ENCODE measurements at regions not wholly inside any gene's neighbourhood (a gene's known extent, or its start where the extent isn't known, plus 50 kb on each side); places are given as distances from the start of the nearest gene placed in this dataset.
"Not testable (repeated sequence)": the region's sequence is repeated elsewhere in the genome, so short reads cannot be mapped to it uniquely, and the experiment has no call there.

GRCh38 chr18:10256276-10256675 lies 198.2 kb upstream of the APCDD1 start:
- intact Hi-C loops (cut with DNase I), result not testable (repeated sequence)

GRCh38 chr18:10258836-10259474 lies 195.5 kb upstream of the APCDD1 start:
- Histone ChIP-seq H3K27me3 (ENCODE audit: control insufficient read depth, insufficient read depth) (no peaks in the 10 kb centered on the region), H3K4me3 (ENCODE audit: low read length) (no peak overlapping the region), H3K4me1 (ENCODE audit: control insufficient read depth, insufficient read depth, low read length) (no peaks in the 10 kb centered on the region), H3K9me3 (ENCODE audit: control insufficient read depth, low read length) (no peaks in the 10 kb centered on the region), H3K27ac (ENCODE audit: low read length) (no peak overlapping the region)
- ATAC-seq (no peak), DNase-seq (no peak)
- intact Hi-C loops (cut with DNase I), result no loop called here
- WGBS, result 50% methylated on average over 5 of the region's 5 CpGs

More at GRCh38 chr18:10256276-10256675, 198.2 kb upstream of the APCDD1 start:
- not testable (repeated sequence) for DNase-seq; H3K9me3 ChIP-seq (ENCODE audit: control insufficient read depth, low read length); ATAC-seq; H3K27ac ChIP-seq (ENCODE audit: low read length); H3K27me3 ChIP-seq (ENCODE audit: control insufficient read depth, insufficient read depth); H3K4me1 ChIP-seq (ENCODE audit: control insufficient read depth, insufficient read depth, low read length); H3K4me3 ChIP-seq (ENCODE audit: low read length)
- 81% methylated on average over 3 of the region's 3 CpGs for WGBS

- intact Hi-C loops (cut with DNase I), result loop anchor here in 1 of 4 donors (10.0 kb wide), 1 partner anchor 55 kb away; no protein-coding TSS in a partner anchor
- Histone ChIP-seq H3K9me3 (ENCODE audit: control insufficient read depth, low read length) (no peaks in the 10 kb centered on the region), H3K27me3 (ENCODE audit: control insufficient read depth, insufficient read depth) (no peaks in the 10 kb centered on the region), H3K27ac (ENCODE audit: low read length) (no peak overlapping the region), H3K4me1 (ENCODE audit: control insufficient read depth, insufficient read depth, low read length) (no peaks in the 10 kb centered on the region), H3K4me3 (ENCODE audit: low read length) (no peak overlapping the region)
- DNase-seq (no peak), ATAC-seq (no peak)
- 90% methylated on average over 3 of the region's 3 CpGs for WGBS
Observed at GRCh38 chr18:10259901-10260300, 194.5 kb upstream of the APCDD1 start.

- no peaks in the 10 kb centered on the region for H3K9me3 ChIP-seq (ENCODE audit: control insufficient read depth, low read length)
- intact Hi-C loops (cut with DNase I), result loop anchor here in 1 of 4 donors (10.0 kb wide), 1 partner anchor 57 kb away; no protein-coding TSS in a partner anchor
- ATAC-seq (no peak), DNase-seq (no peak)
- H3K27me3 ChIP-seq (ENCODE audit: control insufficient read depth, insufficient read depth), result no peaks in the 10 kb centered on the region
- no peaks in the 10 kb centered on the region for H3K4me1 ChIP-seq (ENCODE audit: control insufficient read depth, insufficient read depth, low read length)
- H3K27ac ChIP-seq (ENCODE audit: low read length), result no peak overlapping the region
- no peak overlapping the region for H3K4me3 ChIP-seq (ENCODE audit: low read length)
- WGBS, result 95% methylated on average over 5 of the region's 5 CpGs
Observed at GRCh38 chr18:10261344-10262276, 192.8 kb upstream of the APCDD1 start.

- no peak for DNase-seq
- intact Hi-C loops (cut with DNase I), result loop anchor here in 1 of 4 donors (10.0 kb wide), 1 partner anchor 58 kb away; no protein-coding TSS in a partner anchor
- H3K27me3 ChIP-seq (ENCODE audit: control insufficient read depth, insufficient read depth), result no peaks in the 10 kb centered on the region
- no peaks in the 10 kb centered on the region for H3K9me3 ChIP-seq (ENCODE audit: control insufficient read depth, low read length)
- H3K27ac ChIP-seq (ENCODE audit: low read length), result no peak overlapping the region
- H3K4me1 ChIP-seq (ENCODE audit: control insufficient read depth, insufficient read depth, low read length), result no peaks in the 10 kb centered on the region
- no peak for ATAC-seq
- H3K4me3 ChIP-seq (ENCODE audit: low read length), result no peak overlapping the region
- 82% methylated on average over 9 of the region's 9 CpGs for WGBS
Observed at GRCh38 chr18:10262566-10262965, 191.9 kb upstream of the APCDD1 start.

GRCh38 chr18:10264260-10264659 lies 190.2 kb upstream of the APCDD1 start:
- intact Hi-C loops (cut with DNase I), result loop anchor here in 1 of 4 donors (10.0 kb wide), 1 partner anchor 59 kb away; no protein-coding TSS in a partner anchor
- Histone ChIP-seq H3K9me3 (ENCODE audit: control insufficient read depth, low read length) (no peaks in the 10 kb centered on the region), H3K4me3 (ENCODE audit: low read length) (no peak overlapping the region), H3K27me3 (ENCODE audit: control insufficient read depth, insufficient read depth) (no peaks in the 10 kb centered on the region), H3K27ac (ENCODE audit: low read length) (no peak overlapping the region), H3K4me1 (ENCODE audit: control insufficient read depth, insufficient read depth, low read length) (no peaks in the 10 kb centered on the region)
- DNase-seq (no peak), ATAC-seq (no peak)
- 94% methylated on average over 7 of the region's 7 CpGs for WGBS

GRCh38 chr18:10265560-10266333 lies 188.7 kb upstream of the APCDD1 start:
- Histone ChIP-seq H3K9me3 (ENCODE audit: control insufficient read depth, low read length) (no peaks in the 10 kb centered on the region), H3K27me3 (ENCODE audit: control insufficient read depth, insufficient read depth) (no peaks in the 10 kb centered on the region), H3K27ac (ENCODE audit: low read length) (no peak overlapping the region), H3K4me1 (ENCODE audit: control insufficient read depth, insufficient read depth, low read length) (peaks cover 7% of the 10 kb centered on the region), H3K4me3 (ENCODE audit: low read length) (no peak overlapping the region)
- 79% methylated on average over 6 of the region's 6 CpGs for WGBS
- no peak for ATAC-seq
- intact Hi-C loops (cut with DNase I), result loop anchor here in 1 of 4 donors (10.0 kb wide), 1 partner anchor 61 kb away; no protein-coding TSS in a partner anchor
- DNase-seq, result no peak

- WGBS, result 81% methylated on average over 4 of the region's 4 CpGs
- H3K27ac ChIP-seq (ENCODE audit: low read length), result no peak overlapping the region
- DNase-seq (no peak), ATAC-seq (no peak)
- H3K4me1 ChIP-seq (ENCODE audit: control insufficient read depth, insufficient read depth, low read length), result peaks cover 9% of the 10 kb centered on the region
- no peaks in the 10 kb centered on the region for H3K27me3 ChIP-seq (ENCODE audit: control insufficient read depth, insufficient read depth)
- no peaks in the 10 kb centered on the region for H3K9me3 ChIP-seq (ENCODE audit: control insufficient read depth, low read length)
- no peak overlapping the region for H3K4me3 ChIP-seq (ENCODE audit: low read length)
- intact Hi-C loops (cut with DNase I), result loop anchor here in 1 of 4 donors (10.0 kb wide), 1 partner anchor 61 kb away; no protein-coding TSS in a partner anchor
Observed at GRCh38 chr18:10266334-10266590, 188.2 kb upstream of the APCDD1 start.

GRCh38 chr18:10269261-10269660 lies 185.2 kb upstream of the APCDD1 start:
- no peak overlapping the region for H3K27ac ChIP-seq (ENCODE audit: low read length)
- no peak for DNase-seq
- H3K27me3 ChIP-seq (ENCODE audit: control insufficient read depth, insufficient read depth), result no peaks in the 10 kb centered on the region
- ATAC-seq, result peak in 1 of 2 donors; percentile 3
- peaks cover 11% of the 10 kb centered on the region for H3K4me1 ChIP-seq (ENCODE audit: control insufficient read depth, insufficient read depth, low read length)
- no peaks in the 10 kb centered on the region for H3K9me3 ChIP-seq (ENCODE audit: control insufficient read depth, low read length)
- WGBS, result 40% methylated on average over 1 of the region's 1 CpG
- intact Hi-C loops (cut with DNase I), result loop anchor here in 1 of 4 donors (10.0 kb wide), 1 partner anchor 64 kb away; no protein-coding TSS in a partner anchor
- no peak overlapping the region for H3K4me3 ChIP-seq (ENCODE audit: low read length)

- no peaks in the 10 kb centered on the region for H3K27me3 ChIP-seq (ENCODE audit: control insufficient read depth, insufficient read depth)
- intact Hi-C loops (cut with DNase I), result no loop called here
- H3K9me3 ChIP-seq (ENCODE audit: control insufficient read depth, low read length), result no peaks in the 10 kb centered on the region
- no peak overlapping the region for H3K4me3 ChIP-seq (ENCODE audit: low read length)
- peak overlapping the region; percentile 66 for H3K27ac ChIP-seq (ENCODE audit: low read length)
- peak; percentile 96 for ATAC-seq
- H3K4me1 ChIP-seq (ENCODE audit: control insufficient read depth, insufficient read depth, low read length), result peaks cover 11% of the 10 kb centered on the region
- DNase-seq, result peak; percentile 69 to 81 (median 80)
- WGBS, result 35% methylated on average over 8 of the region's 8 CpGs
Observed at GRCh38 chr18:10270151-10270571, 184.3 kb upstream of the APCDD1 start.

Data from right cardiac atrium (tissue), 5 donors.